Pancreas (tissue), 10 donors: ENCODE measurements at regions not wholly inside any gene's neighbourhood (a gene's known extent, or its start where the extent isn't known, plus 50 kb on each side); places are given as distances from the start of the nearest gene placed in this dataset.

Experiments
- ATAC-seq, 4 donors: fragments of 200-7000 bp; cut with Tn5 transposase; one replicate each; pipeline versions ENCODE4 v1.8.0 to v1.9.1; 2020; ENCODE audit warnings: mild to moderate bottlenecking in 4 of 4, moderate library complexity in 4 of 4
- DNase-seq, 6 donors: peaks; one replicate each; pipeline ENCODE4 v3.0.0-alpha.2; 2020
- FAIRE-seq: peaks from 2 replicates; lab custom pipeline; 2012; peaks lifted over from hg19 to GRCh38; lab: Jason Lieb, UNC
- H3K27ac ChIP-seq, 4 donors: fragments of 200-600 bp; sonication (generic); 1 replicate in 3 of 4; 2 replicates in 1 of 4; pipeline versions ENCODE4 v1.5.0 to v1.8.0; 2020
- H3K27me3 ChIP-seq, 4 donors: fragments of 200-600 bp; one replicate each; pipeline ENCODE4 v1.8.0; 2021
- H3K36me3 ChIP-seq, 3 donors: fragments of 200-600 bp; sonication (generic) in 1 of 3; one replicate each; pipeline versions ENCODE4 v1.5.0 to v1.8.0; 2020 to 2021
- H3K4me1 ChIP-seq, 3 donors: fragments of 200-600 bp; one replicate each; pipeline ENCODE4 v1.8.0; 2021
- H3K4me3 ChIP-seq, 4 donors: fragments of 200-600 bp; sonication (generic) in 2 of 4; one replicate each; pipeline versions ENCODE4 v1.5.0 to v1.8.0; 2020 to 2021
- H3K9me3 ChIP-seq, 4 donors: fragments of 200-600 bp; one replicate each; pipeline ENCODE4 v1.8.0; 2021
- WGBS, 2 donors: extraction: QIAGEN DNeasy Blood & Tissue Kit; methylation state at CpG; one replicate each; pipeline ENCODE4 v1.1.7; 2013; 5-methylcytosine and 5-hydroxymethylcytosine counted together
- intact Hi-C, 3 donors: fragments of 100-400 bp; cut with DNase I; formaldehyde crosslinking; loops; one replicate each; pipeline versions ENCODE4 v1.11.1 to v1.14.2; 2022
- TF ChIP-seq, protein P1 (sequence below), 4 donors: fragments of 200-600 bp; sonication (generic) in 3 of 4; IDR thresholded peaks; one replicate each; pipeline versions ENCODE4 v1.5.0 to v1.8.0; 2021; ENCODE audit warnings: antibody characterized with exemption in 4 of 4
- donor health status: healthy with polysubstance abuse.
- donor health status: DM: no; HTN: no; CAD: no; lungs with moderate emphysema.
- donor health status: DM: no; HTN: no; CAD: no.
- donor health status: control.
- donor health status: control.
- donor health status: Bipolar disorder and iron deficiency.
- donor health status: DM: yes; HTN: yes; CAD: no.
- donor health status: DM: no; HTN: no; CAD: no.
- donor health status: DM: no; HTN: no; CAD: no.
- donor health status: DM: yes; HTN: yes; CAD: no.

DNA sequence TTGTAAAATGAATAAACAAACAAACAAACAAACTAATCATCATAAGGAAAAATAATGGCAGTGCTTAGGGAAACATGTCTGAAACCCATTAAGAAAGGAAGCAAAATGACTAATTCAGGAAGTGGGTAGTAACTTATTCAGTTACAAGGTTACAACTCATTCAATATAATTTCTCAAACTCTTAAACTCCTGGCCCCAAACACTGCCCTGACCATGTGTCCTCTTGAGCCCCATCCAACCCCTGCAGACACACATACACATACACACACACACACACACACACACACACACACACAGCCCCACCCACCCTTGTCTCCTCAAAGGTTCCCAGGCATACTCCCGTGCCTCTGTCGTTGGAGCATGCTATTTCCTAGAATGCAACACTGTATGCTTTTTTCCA lies 193.9 kb downstream of the SEC61B start:
- WGBS, 2 donors: 39 to 43% methylated on average over 2 of the region's 2 CpGs

DNA sequence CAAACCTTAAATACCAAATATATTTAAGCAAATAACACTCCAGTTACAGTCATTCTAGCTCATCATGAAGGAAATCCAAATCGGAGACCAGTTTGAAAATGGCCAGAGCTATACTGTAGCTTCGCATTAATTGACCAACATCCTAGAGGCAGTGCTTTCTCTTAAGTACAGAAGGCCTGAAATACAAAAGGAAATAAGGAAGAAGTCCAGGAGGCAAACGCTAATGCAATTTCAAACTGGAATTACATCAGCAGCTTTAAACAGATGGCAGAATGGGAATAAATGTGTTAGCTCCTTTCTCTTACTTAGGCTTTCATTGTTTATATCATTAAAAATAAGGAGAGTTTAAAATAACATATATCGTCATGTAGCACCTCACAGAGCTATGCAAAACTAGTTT lies 197.0 kb downstream of the SEC61B start:
- no peak for DNase-seq

More for the DNA sequence above, 193.9 kb downstream of the SEC61B start:
- TF ChIP-seq, protein P1, sequence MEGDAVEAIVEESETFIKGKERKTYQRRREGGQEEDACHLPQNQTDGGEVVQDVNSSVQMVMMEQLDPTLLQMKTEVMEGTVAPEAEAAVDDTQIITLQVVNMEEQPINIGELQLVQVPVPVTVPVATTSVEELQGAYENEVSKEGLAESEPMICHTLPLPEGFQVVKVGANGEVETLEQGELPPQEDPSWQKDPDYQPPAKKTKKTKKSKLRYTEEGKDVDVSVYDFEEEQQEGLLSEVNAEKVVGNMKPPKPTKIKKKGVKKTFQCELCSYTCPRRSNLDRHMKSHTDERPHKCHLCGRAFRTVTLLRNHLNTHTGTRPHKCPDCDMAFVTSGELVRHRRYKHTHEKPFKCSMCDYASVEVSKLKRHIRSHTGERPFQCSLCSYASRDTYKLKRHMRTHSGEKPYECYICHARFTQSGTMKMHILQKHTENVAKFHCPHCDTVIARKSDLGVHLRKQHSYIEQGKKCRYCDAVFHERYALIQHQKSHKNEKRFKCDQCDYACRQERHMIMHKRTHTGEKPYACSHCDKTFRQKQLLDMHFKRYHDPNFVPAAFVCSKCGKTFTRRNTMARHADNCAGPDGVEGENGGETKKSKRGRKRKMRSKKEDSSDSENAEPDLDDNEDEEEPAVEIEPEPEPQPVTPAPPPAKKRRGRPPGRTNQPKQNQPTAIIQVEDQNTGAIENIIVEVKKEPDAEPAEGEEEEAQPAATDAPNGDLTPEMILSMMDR (IDR thresholded peaks at IDR 0.05): no peak
- Histone ChIP-seq H3K9me3 (no peaks in the 10 kb centered on the region), H3K27ac (no peak overlapping the region), H3K36me3 (no peaks in the 10 kb centered on the region), H3K4me3 (no peak overlapping the region), H3K27me3 (no peaks in the 10 kb centered on the region), H3K4me1 (no peaks in the 10 kb centered on the region)
- intact Hi-C loops: no loop called here
- ATAC-seq: no peak
- no peak for DNase-seq
- FAIRE-seq: no peak

DNA sequence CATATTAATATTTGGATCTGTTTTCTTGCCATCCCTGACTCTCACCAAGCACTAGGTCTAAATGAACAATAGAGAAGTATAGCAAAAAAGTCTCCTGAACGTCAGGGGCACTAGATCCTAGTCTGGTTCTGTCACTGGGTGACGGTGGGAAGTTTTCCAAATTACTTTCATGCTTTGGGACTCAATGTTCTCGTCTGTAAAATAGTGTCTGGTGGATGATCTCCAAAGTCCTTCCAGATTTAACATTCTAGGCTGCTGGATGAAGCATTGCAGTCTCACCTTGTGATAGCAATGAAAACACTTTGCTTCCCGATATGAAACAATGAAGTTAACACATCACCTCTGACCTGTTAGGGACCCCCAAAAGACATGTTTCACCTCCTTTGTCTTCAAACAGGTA lies 199.3 kb downstream of the SEC61B start:
- intact Hi-C loops: loop anchor here in 1 of 3 donors (10.0 kb wide), 1 partner anchor 63 kb away; no protein-coding TSS in a partner anchor
- Histone ChIP-seq H3K9me3 (no peaks in the 10 kb centered on the region), H3K27me3 (no peaks in the 10 kb centered on the region), H3K4me1 (no peaks in the 10 kb centered on the region), H3K4me3 (no peak overlapping the region), H3K27ac (no peak overlapping the region), H3K36me3 (no peaks in the 10 kb centered on the region)
- 75 to 76% methylated on average over 4 of the region's 4 CpGs for WGBS, 2 donors
- FAIRE-seq: no peak
- ATAC-seq: no peak
- TF ChIP-seq, protein P1 (IDR thresholded peaks at IDR 0.05): no peak
- DNase-seq: no peak

More for the DNA sequence above, 197.0 kb downstream of the SEC61B start:
- TF ChIP-seq, protein P1 (IDR thresholded peaks at IDR 0.05): no peak
- ATAC-seq: no peak
- no peak for FAIRE-seq
- Histone ChIP-seq H3K4me3 (no peak overlapping the region), H3K27ac (no peak overlapping the region), H3K9me3 (no peaks in the 10 kb centered on the region), H3K27me3 (no peaks in the 10 kb centered on the region), H3K36me3 (no peaks in the 10 kb centered on the region), H3K4me1 (no peaks in the 10 kb centered on the region)
- intact Hi-C loops: no loop called here
- 86 to 87% methylated on average over 4 of the region's 4 CpGs for WGBS, 2 donors

DNA sequence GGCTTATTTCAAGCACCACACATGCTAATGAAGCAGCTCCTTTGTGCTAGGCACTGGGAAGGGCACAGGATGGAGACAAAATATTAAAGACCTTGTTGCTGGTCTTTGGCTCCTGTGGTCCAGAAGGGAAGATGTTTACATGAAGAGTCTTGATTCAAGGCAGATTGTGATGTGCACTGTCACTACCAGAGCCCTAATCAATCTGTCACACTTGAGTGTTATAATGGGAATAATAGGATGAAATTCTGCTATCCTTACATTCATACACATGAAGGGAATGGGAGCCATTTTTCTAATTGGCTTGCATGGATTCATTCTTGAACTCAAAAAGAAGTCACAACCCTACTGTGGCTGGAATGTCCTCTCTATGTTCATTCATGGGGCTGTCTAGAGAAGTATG lies 203.0 kb downstream of the SEC61B start:
- TF ChIP-seq, protein P1 (IDR thresholded peaks at IDR 0.05): no peak
- no peaks in the 10 kb centered on the region for H3K27me3 ChIP-seq
- intact Hi-C loops: loop anchor here in 1 of 3 donors (10.0 kb wide), 1 partner anchor 60 kb away; no protein-coding TSS in a partner anchor

DNA sequence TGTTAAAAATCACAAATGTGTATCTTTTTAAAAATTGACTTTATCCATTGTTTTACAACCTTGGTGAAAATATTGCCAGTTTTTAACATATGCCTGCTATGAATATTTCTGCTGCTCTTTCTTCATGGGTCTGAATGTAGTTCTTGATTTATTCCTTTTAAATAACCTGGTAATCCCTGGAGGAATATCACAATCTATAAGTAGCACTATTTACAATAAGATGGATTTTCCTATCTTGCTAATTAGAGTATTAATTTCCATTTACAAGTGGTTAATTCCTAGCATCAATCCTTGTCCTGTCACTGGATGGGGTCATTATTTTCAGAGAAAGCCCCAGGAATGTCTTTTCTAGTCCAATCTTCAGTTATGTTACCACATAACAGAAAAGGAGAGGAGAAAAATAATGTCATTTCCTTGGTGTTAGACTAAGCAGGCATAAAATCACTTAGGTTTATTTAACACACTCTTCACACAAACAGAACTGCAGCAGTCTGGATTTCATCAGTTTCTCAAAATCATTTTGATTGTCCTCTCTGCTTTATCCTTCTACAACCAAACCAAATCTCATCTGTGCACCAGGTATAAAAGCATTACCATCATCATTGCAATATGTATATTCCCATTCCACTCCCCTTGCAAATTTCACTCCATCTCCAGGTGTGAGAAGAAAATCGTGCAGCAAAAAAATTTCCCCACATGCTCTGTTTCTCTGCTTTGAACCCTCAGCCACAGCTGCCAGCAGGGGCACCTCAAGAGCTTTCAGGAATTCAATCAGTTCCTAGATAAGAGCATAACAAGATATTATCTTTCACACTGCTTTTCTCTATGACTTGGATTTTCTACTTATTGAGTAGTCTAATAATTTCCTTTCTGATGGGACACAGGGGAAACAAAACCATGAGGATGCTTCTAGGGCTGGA lies 204.1 kb downstream of the SEC61B start:
- 17 to 36% methylated on average over 1 of the region's 1 CpG for WGBS, 2 donors
- DNase-seq: no peak
- no peak for FAIRE-seq
- no peaks in the 10 kb centered on the region for H3K9me3 ChIP-seq
- no peaks in the 10 kb centered on the region for H3K27me3 ChIP-seq
- ATAC-seq: no peak
- no peaks in the 10 kb centered on the region for H3K4me1 ChIP-seq
- H3K27ac ChIP-seq: no peak overlapping the region
- TF ChIP-seq, protein P1 (IDR thresholded peaks at IDR 0.05): no peak
- no peak overlapping the region for H3K4me3 ChIP-seq
- intact Hi-C loops: loop anchor here in 1 of 3 donors (10.0 kb wide), 1 partner anchor 59 kb away; no protein-coding TSS in a partner anchor
- no peaks in the 10 kb centered on the region for H3K36me3 ChIP-seq

More for the DNA sequence above, 203.0 kb downstream of the SEC61B start:
- FAIRE-seq (no peak), ATAC-seq (no peak), DNase-seq (no peak)
- H3K9me3 ChIP-seq: no peaks in the 10 kb centered on the region
- no peaks in the 10 kb centered on the region for H3K4me1 ChIP-seq
- no peak overlapping the region for H3K4me3 ChIP-seq
- no peaks in the 10 kb centered on the region for H3K36me3 ChIP-seq
- no peak overlapping the region for H3K27ac ChIP-seq
